Keratinocyte (primary cell): ENCODE measurements at regions not wholly inside any gene's neighbourhood (a gene's known extent, or its start where the extent isn't known, plus 50 kb on each side); places are given as distances from the start of the nearest gene placed in this dataset.

Experiments
- DNase-seq: peaks from one replicate; pipeline ENCODE4 v3.0.0-alpha.2; 2011; ENCODE audit warnings: low read depth, missing footprints, low spot score
- FAIRE-seq: peaks from 2 replicates; lab custom pipeline; 2011; peaks lifted over from hg19 to GRCh38; lab: Jason Lieb, UNC
- H2AFZ ChIP-seq: 2 replicates; pipeline ENCODE4 v1.6.0; 2012; ENCODE audit warnings: low read length, control low read depth, inconsistent platforms; ENCODE audit not compliant: control insufficient read depth
- H3K27ac ChIP-seq: 2 replicates; pipeline ENCODE4 v1.5.1; 2011; ENCODE audit warnings: low read length; ENCODE audit not compliant: control insufficient read depth, insufficient read depth
- H3K27me3 ChIP-seq: 3 replicates; pipeline ENCODE4 v1.6.0; 2011; ENCODE audit warnings: low read length; ENCODE audit not compliant: control insufficient read depth, insufficient read depth; ENCODE audit errors: extremely low read depth
- H3K36me3 ChIP-seq, 2 experiments: 2 replicates in 1 of 2; 3 replicates in 1 of 2; pipeline ENCODE4 v1.5.1; 2011; ENCODE audit warnings: low read length in 2 of 2, mild to moderate bottlenecking in 1 of 2; ENCODE audit not compliant: control insufficient read depth in 2 of 2, insufficient read depth in 2 of 2; ENCODE audit errors: extremely low read depth in 1 of 2
- H3K4me1 ChIP-seq: 3 replicates; pipeline ENCODE4 v1.5.1; 2011; ENCODE audit warnings: low read length; ENCODE audit not compliant: control insufficient read depth, insufficient read depth; ENCODE audit errors: extremely low read depth
- H3K4me2 ChIP-seq: 3 replicates; pipeline ENCODE4 v1.6.0; 2011; ENCODE audit warnings: low read depth, low read length; ENCODE audit not compliant: control insufficient read depth, insufficient read depth; ENCODE audit errors: extremely low read depth
- H3K4me3 ChIP-seq, 3 experiments: fragments of 200-600 bp in 1 of 3; sonication (generic) in 1 of 3; 2 replicates in 2 of 3; 3 replicates in 1 of 3; pipeline ENCODE4 v1.5.1; 2011 to 2016; ENCODE audit warnings: low read length in 3 of 3, mild to moderate bottlenecking in 3 of 3, control low read depth in 2 of 3, inconsistent platforms in 1 of 3, low read depth in 1 of 3, mixed read lengths in 1 of 3, mixed run types in 1 of 3, moderate library complexity in 1 of 3; ENCODE audit not compliant: control insufficient read depth in 2 of 3, insufficient read depth in 2 of 3; ENCODE audit errors: extremely low read depth in 1 of 3
- H3K79me2 ChIP-seq: 2 replicates; pipeline ENCODE4 v1.6.0; 2012; ENCODE audit warnings: low read length; ENCODE audit not compliant: control insufficient read depth, insufficient read depth
- H3K9ac ChIP-seq: 3 replicates; pipeline ENCODE4 v1.6.0; 2011; ENCODE audit warnings: low read length; ENCODE audit not compliant: control insufficient read depth, insufficient read depth; ENCODE audit errors: extremely low read depth
- H3K9me1 ChIP-seq: 3 replicates; pipeline ENCODE4 v1.6.0; 2011; ENCODE audit warnings: low read length; ENCODE audit not compliant: control insufficient read depth, insufficient read depth; ENCODE audit errors: extremely low read depth
- H3K9me3 ChIP-seq: 2 replicates; pipeline ENCODE4 v1.5.1; 2012; ENCODE audit warnings: low read depth, low read length; ENCODE audit not compliant: control insufficient read depth
- H4K20me1 ChIP-seq: 3 replicates; pipeline ENCODE4 v1.6.0; 2011; ENCODE audit warnings: low read length; ENCODE audit not compliant: control insufficient read depth, insufficient read depth; ENCODE audit errors: extremely low read depth
- CTCF ChIP-seq, 3 experiments: IDR thresholded peaks in 1 of 3; conservative IDR thresholded peaks in 1 of 3; optimal IDR thresholded peaks in 1 of 3; 2 replicates in 2 of 3; 3 replicates in 1 of 3; pipeline versions ENCODE3 to v1.5.1; 2011; ENCODE audit warnings: low read length in 3 of 3, mild to moderate bottlenecking in 3 of 3, moderate library complexity in 2 of 3, control low read depth in 1 of 3, inconsistent platforms in 1 of 3; ENCODE audit not compliant: insufficient read depth in 2 of 3; ENCODE audit errors: extremely low read depth in 1 of 3
- EZH2 ChIP-seq: IDR thresholded peaks from one replicate; pipeline ENCODE4 v1.6.1; 2012; ENCODE audit warnings: inconsistent platforms, mild to moderate bottlenecking, low read length, moderate library complexity
- dilution Hi-C: fragments of 300-500 bp; cut with MboI; formaldehyde crosslinking; loops from one replicate; pipeline ENCODE4 v1.7.0; 2020; ENCODE audit warnings: low sequenced_read_pairs; ENCODE audit not compliant: extremely low pct_ligation_motif_present

GRCh38 chr1:219027146-219027673 lies 146.5 kb upstream of the LYPLAL1 start:
- H3K36me3 ChIP-seq: no peaks in the 10 kb centered on the region
- H4K20me1 ChIP-seq: no peaks in the 10 kb centered on the region
- H3K27ac ChIP-seq: no peak overlapping the region
- H3K9ac ChIP-seq: no peak overlapping the region
- H3K79me2 ChIP-seq: no peaks in the 10 kb centered on the region
- TF ChIP-seq EZH2 (no peak), CTCF (optimal IDR thresholded peaks at IDR 0.05 in 1 of 3, IDR thresholded peaks at IDR 0.05 in 1 of 3, conservative IDR thresholded peaks at IDR 0.05 in 1 of 3; ENCODE audit: extremely low read depth in 1 of 3, insufficient read depth in 2 of 3, low read length in 3 of 3) (no peak)
- H3K4me2 ChIP-seq: no peak overlapping the region
- no peaks in the 10 kb centered on the region for H3K4me1 ChIP-seq
- H3K27me3 ChIP-seq: no peaks in the 10 kb centered on the region
- no peak overlapping the region for H3K4me3 ChIP-seq
- H3K9me3 ChIP-seq: no peaks in the 10 kb centered on the region
- dilution Hi-C loops: no loop called here
- no peak for DNase-seq
- no peaks in the 10 kb centered on the region for H3K9me1 ChIP-seq
- H2AFZ ChIP-seq: no peak overlapping the region
- no peak for FAIRE-seq

DNA sequence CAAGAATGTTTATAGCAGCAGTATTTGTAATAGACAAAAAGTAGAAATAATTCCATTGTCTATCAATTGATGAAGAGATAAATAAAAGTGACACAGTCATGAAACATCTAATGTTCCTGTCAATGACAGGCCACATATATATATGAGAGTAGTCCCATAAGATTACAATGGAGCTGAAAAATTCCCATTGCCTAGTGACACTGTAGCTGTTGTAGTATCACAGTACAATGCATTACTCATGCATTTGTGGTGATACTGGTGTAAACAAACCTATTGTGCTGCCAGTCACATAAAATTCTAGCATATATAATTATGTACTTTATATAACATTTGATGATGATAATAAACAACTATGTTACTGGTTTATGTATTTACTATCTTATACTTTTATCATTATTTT lies 141.9 kb upstream of the LYPLAL1 start:
- Histone ChIP-seq H3K9me1 (no peaks in the 10 kb centered on the region), H3K4me1 (no peaks in the 10 kb centered on the region), H3K36me3 (no peaks in the 10 kb centered on the region), H4K20me1 (no peaks in the 10 kb centered on the region), H2AFZ (no peak overlapping the region), H3K9ac (no peak overlapping the region), H3K4me2 (no peak overlapping the region), H3K79me2 (no peaks in the 10 kb centered on the region), H3K27ac (no peak overlapping the region), H3K27me3 (no peaks in the 10 kb centered on the region), H3K4me3 (no peak overlapping the region), H3K9me3 (no peaks in the 10 kb centered on the region)
- dilution Hi-C loops: no loop called here
- FAIRE-seq (no peak), DNase-seq (no peak)
- TF ChIP-seq CTCF (optimal IDR thresholded peaks at IDR 0.05 in 1 of 3, IDR thresholded peaks at IDR 0.05 in 1 of 3, conservative IDR thresholded peaks at IDR 0.05 in 1 of 3; ENCODE audit: extremely low read depth in 1 of 3, insufficient read depth in 2 of 3, low read length in 3 of 3) (no peak), EZH2 (no peak)
